HG02973 (cell line): ENCODE measurements at regions not wholly inside any gene's neighbourhood (a gene's known extent, or its start where the extent isn't known, plus 50 kb on each side); places are given as distances from the start of the nearest gene placed in this dataset.
"Not testable (repeated sequence)": the region's sequence is repeated elsewhere in the genome, so short reads cannot be mapped to it uniquely, and the experiment has no call there.

ENCODE experiments used
- ATAC-seq: cut with Tn5 transposase; IDR thresholded peaks from one replicate; pipeline ENCODE4 v1.9.1; 2021; ENCODE audit warnings: moderate library complexity; ENCODE audit not compliant: unreplicated experiment

- not testable (repeated sequence) for ATAC-seq
Measured at GRCh38 chr6:26795474-26796307, 136.1 kb upstream of the ZNF322 start.

DNA sequence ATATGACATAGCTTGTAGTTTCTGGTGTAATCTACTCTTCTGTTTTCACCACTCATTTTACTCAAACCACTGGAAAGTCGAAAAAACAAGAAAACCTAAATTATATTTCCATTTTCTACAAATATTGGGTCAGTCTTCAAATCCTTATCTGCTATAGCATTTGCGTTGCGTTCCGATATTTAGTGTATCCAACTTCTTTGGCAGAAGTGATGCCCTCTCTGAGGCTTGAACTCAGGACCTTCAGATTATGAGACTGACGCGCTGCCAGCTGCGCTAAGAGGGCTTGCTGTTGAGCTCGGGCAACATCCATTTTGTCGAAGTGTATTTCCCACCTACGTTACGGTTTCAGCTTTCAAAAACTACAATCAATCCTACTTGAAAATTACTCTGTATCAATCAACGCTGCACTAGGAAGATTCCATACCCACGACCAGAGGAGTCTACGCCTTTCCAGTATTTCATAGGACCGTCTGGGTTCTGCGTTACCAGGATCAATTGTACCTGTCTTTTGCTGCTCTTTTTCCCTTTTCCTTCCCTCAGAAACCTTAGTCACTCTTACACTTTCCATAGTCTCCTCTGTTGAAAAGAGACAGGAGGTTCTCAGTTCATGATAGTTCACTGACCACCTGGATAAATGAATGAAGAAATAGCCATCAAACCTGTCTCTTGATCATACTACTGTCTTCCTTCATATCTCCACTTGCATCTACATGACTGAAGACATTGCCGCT, 140.5 kb upstream of the ZNF322 start:
- ATAC-seq = not testable (repeated sequence)

DNA sequence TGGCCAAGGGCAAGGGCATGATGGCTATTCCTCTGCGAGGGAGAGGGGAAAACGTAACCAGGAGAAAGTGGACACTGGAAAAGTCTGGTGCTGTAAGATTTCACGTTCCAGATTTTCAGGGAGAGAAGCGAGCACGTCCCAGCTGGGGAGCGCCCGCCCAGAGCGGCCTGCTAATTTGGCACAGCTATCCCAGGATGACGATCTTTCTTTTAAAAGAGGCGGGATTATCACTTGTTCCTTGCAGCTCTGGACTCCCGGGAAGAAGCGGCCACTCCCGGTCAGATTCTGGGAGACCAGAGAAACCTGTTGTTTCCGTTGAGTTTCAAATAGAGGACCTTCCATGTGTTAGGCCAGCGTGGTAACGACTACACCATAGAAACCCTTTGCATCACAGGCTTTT, 144.2 kb upstream of the ZNF322 start:
- not testable (repeated sequence) for ATAC-seq

DNA sequence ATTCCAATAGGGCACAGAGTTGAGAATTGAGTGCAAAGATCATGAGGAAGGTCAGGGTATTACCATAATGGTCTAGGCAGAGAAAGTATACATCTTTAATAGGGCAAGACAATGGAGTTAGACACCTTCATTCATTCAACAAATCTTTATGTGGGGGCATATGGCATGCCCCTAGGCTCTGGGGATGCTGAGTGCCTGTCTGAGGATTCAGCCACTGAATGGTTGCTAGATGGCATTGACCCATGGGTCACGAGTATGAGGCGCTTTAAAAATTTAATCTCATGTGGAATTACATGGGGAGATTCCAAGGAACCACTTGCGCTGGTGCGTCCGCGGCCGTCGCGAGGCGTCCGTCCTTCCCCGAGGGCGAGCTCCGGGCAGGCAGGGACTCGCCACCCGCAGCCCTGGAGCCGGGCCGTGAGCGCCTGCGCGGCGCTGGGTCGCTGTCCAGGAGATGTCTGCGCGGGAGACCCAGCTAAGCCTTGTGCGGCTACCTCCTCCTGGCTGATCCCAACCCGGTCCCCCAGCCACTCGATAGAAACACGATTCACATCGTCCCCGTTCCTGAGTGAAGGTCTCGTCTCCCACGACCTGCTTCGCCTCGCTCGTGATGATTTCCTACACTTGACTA, 152.1 kb upstream of the ZNF322 start:
- ATAC-seq = not testable (repeated sequence)

- not testable (repeated sequence) for ATAC-seq
Measured at GRCh38 chr6:26818640-26819225, 159.2 kb upstream of the ZNF322 start.

DNA sequence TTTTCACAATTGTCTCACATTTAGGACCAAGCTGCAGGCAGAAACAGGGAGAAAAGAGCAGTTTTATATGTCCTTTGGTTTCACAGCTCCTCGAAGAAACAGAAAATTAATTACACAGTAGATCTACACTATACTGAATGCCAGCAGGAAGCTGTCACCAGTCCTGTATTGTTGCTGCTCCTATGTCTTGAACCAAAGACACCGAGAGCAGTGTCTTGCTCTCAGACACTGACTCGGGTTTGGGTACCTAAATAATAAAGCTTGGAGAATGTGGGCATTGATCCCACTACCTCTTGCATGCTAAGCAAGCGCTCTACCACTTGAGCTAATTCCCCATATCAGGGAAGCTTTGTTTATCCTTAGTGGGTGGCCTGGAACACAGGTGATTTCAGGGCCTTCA, 168.4 kb upstream of the ZNF322 start:
- not testable (repeated sequence) for ATAC-seq

GRCh38 chr6:26829480-26829879, 169.9 kb upstream of the ZNF322 start:
- not testable (repeated sequence) for ATAC-seq

- ATAC-seq = not testable (repeated sequence)
Measured at GRCh38 chr6:26830992-26831391, 171.4 kb upstream of the ZNF322 start.

DNA sequence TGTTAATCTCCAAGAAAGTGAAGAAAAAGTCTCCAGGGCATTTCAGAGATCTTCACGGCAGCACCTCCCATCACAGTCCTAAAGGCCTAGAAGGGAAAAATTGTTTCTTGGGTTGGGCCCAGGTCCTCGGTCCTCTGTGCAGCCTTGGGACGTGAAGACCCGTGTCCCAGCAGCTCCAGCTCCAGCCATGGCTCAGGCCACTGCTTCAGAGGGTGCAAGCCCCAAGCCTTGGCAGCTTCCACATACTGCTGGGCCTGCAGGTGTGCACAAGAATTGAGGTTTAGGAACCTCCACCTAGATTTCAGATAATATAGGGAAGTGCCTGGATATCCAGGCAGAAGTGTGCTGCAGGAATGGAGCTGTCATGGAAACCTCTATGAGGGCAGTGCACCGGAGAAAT, 176.2 kb upstream of the ZNF322 start:
- ATAC-seq = not testable (repeated sequence)

- not testable (repeated sequence) for ATAC-seq
Measured at GRCh38 chr6:26836657-26837056, 177.1 kb upstream of the ZNF322 start.

GRCh38 chr6:26844823-26845222, 185.3 kb upstream of the ZNF322 start:
- ATAC-seq = not testable (repeated sequence)

DNA sequence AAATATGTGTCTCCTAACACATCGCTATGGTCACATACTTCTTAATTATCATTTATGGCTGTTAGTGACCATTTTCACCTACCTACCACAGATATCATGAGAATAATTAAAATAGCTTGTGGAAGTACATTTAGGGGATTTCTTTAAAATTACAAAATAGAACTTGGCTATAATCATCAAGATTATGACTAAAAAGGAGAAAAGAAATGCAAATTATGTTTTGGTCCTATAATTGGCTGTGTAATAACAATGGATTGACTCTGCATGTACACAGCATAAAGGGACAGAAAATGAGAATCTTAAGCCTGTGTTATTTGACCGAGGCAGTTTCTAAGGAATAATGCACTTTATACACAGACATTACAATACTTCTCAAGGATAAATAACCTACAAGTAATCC, 197.7 kb upstream of the ZNF322 start:
- ATAC-seq = not testable (repeated sequence)

DNA sequence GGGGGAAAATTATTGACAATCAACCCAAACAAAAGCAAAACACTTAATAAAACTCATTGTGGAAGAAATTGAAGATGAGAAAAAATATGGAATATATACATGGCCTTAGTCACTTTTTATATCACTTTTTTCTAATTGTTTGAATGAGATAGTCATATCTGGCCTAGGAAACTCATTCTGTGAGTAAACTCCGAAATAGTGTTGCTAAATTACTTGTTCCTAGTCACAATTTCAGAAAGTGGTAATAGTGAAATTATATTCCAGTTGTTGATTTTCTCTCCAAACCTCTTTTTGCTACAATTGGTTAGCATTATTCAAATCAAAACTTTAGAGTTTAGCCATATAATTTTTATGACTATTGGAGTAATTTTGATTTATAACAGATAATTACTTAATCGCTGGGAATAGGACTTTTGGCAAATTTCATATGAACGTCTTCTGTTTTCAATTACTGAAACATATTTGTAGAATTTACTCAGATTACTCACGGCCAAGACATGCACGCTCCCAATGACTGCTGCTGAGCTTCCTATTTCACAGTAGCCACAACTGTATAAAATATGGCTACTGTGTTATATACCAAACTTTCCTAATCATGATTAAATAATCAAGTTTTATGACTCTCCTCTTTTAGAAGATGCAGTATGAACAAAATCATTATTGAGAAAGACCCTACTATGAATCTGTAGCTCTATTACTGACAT, 199.7 kb upstream of the ZNF322 start:
- not testable (repeated sequence) for ATAC-seq

DNA sequence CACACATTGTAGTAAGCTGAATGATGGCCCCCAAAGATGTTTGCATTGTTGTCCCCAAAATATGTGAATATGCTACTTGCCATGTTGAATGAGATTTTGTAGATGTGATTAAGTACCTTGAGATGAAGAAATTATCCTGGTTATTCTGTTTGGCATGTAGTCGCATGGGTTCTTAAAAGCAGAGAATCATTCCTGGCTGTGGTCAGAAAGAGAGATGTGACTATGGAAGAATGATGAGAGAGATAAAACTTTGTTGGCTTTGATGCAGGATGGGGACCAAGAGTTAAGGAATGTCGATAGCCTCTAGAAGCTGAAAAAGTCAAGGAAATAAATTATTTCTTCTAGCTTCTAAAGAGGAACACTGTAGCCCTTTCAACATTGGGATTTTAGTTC, 200.2 kb upstream of the ZNF322 start:
- ATAC-seq = not testable (repeated sequence)

DNA sequence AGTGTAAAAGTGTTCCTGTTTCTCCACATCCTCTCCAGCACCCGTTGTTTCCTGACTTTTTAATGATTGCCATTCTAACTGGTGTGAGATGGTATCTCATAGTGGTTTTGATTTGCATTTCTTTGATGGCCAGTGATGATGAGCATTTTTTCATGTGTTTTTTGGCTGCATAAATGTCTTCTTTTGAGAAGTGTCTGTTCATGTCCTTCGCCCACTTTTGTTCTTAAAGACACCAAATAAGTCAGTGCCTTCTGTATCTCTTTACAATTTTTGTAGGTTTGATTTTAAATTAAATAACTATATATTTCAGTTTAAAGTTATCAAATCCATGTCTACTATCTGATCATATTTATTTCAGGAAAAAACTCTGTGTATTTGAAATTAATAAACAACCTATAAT, 202.4 kb upstream of the ZNF322 start:
- ATAC-seq = not testable (repeated sequence)

GRCh38 chr6:26863641-26864040, 204.1 kb upstream of the ZNF322 start:
- not testable (repeated sequence) for ATAC-seq

DNA sequence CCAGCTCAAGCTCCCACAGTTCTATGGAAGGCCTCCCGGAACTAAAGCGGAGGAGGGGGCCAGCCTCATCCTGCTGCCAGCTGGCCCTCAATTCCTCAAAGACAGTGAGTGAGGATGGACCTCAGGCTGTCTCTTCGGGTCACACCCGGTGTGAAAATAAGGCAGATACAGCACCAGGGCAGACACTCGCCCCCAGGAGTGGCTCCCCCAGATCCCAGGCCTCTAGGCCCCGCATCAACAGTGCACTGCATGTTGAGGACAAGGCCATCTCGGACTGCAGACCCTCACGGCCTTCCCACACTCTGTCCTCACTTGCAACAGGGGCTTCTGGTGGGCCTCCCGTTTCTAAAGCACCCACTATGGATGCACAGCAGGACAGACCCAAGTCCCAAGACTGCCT, 239.2 kb upstream of the ZNF322 start:
- not testable (repeated sequence) for ATAC-seq

DNA sequence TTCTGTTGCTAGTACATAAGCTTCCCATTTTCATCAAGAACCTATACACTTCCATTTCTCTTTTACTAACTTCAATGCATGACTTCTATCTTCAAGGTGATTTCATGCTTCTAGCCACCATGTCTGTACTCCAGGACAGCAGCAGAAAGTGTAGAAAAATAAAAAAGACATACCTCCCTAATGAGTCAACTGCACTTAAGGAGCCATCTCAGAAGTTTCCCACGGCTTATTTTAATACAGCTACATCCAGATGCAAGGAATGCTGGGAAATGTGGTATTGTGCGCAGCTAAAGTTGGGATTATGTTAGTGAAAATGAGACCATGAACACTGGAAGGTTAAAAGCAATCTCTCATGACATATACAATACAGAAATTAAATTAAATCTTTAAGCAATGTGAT, 264.7 kb upstream of the ZNF322 start:
- not testable (repeated sequence) for ATAC-seq

GRCh38 chr6:26928190-26928589, 268.6 kb upstream of the ZNF322 start:
- ATAC-seq = not testable (repeated sequence)

DNA sequence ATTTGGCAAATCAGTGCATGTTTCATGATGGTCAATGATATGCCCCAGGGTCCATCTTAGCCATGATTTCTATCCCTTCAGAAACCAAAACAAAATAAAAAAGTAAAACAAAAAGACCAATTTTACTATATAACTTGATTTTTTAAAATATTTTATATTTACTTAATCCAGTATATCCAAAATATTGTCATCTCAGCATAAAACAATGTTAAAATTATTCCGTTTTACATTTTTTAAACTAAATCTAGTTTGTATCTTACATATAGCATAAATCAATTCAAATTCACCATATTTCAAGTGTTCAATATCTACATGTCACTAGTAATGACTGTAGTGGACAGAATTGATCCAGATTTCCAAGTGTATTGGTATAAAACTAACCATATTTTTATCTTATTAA, 277.7 kb upstream of the ZNF322 start:
- not testable (repeated sequence) for ATAC-seq
